Endothelial cell of umbilical vein (primary cell): ENCODE measurements at regions not wholly inside any gene's neighbourhood (a gene's known extent, or its start where the extent isn't known, plus 50 kb on each side); places are given as distances from the start of the nearest gene placed in this dataset.

ENCODE experiments used
- BruUV-seq: library from RNA; stranded (reverse); fragments of 400-500 nt; replicated peaks from 2 replicates; lab custom pipeline; 2021; lab: Mats Ljungman, UMichigan
- CTCF ChIA-PET: fragments of 300-600, 350-600 bp; sonication (Branson Sonifier 250); formaldehyde crosslinking; loops from one replicate; lab custom pipeline; 2021; ENCODE audit warnings: antibody characterized with exemption, inconsistent platforms; lab: Charles Lee
- POLR2A ChIA-PET: fragments of 300-600, 350-600 bp; sonication (Branson Sonifier 250); formaldehyde crosslinking; loops from one replicate; lab custom pipeline; 2021; ENCODE audit warnings: antibody characterized with exemption, inconsistent platforms; lab: Charles Lee
- DNase-seq: peaks from one replicate; pipeline ENCODE4 v3.0.0-alpha.2; 2011; ENCODE audit warnings: low read depth, low spot score
- FAIRE-seq: peaks from 2 replicates; lab custom pipeline; 2011; peaks lifted over from hg19 to GRCh38; lab: Jason Lieb, UNC
- H2AFZ ChIP-seq: 2 replicates; pipeline ENCODE4 v1.6.0; 2012; ENCODE audit warnings: low read depth, low read length, control low read depth, inconsistent platforms
- H3K27ac ChIP-seq: 2 replicates; pipeline ENCODE4 v1.5.1; 2011; ENCODE audit warnings: low read depth, mild to moderate bottlenecking, control low read depth, low read length, moderate library complexity; ENCODE audit not compliant: insufficient read depth
- H3K27me3 ChIP-seq, 2 experiments: 2 replicates each; pipeline versions ENCODE4 v1.6.0 to v1.6.1; 2011; ENCODE audit warnings: low read length in 2 of 2, mixed read lengths in 1 of 2; ENCODE audit not compliant: control insufficient read depth in 2 of 2, insufficient read depth in 2 of 2
- H3K36me3 ChIP-seq, 2 experiments: 2 replicates in 1 of 2; 3 replicates in 1 of 2; pipeline ENCODE4 v1.5.1; 2011; ENCODE audit warnings: low read length in 2 of 2, mild to moderate bottlenecking in 1 of 2, moderate library complexity in 1 of 2; ENCODE audit not compliant: control insufficient read depth in 2 of 2, insufficient read depth in 2 of 2; ENCODE audit errors: extremely low read depth in 1 of 2
- H3K4me1 ChIP-seq: 3 replicates; pipeline ENCODE4 v1.5.1; 2011; ENCODE audit warnings: mild to moderate bottlenecking, low read length; ENCODE audit not compliant: control insufficient read depth, insufficient read depth; ENCODE audit errors: extremely low read depth
- H3K4me2 ChIP-seq: 2 replicates; pipeline ENCODE4 v1.6.1; 2011; ENCODE audit warnings: low read length, control low read depth, mixed read lengths; ENCODE audit not compliant: insufficient read depth
- H3K4me3 ChIP-seq, 3 experiments: fragments of 200-600 bp in 1 of 3; sonication (generic), shearing (Covaris generic) in 1 of 3; replicated peaks in 1 of 3; 2 replicates each; pipeline ENCODE4 v1.5.1; 2011 to 2016; ENCODE audit warnings: control low read depth in 3 of 3, low read length in 3 of 3, mild to moderate bottlenecking in 2 of 3, inconsistent platforms in 1 of 3, low read depth in 1 of 3, moderate library complexity in 1 of 3; ENCODE audit not compliant: insufficient read depth in 1 of 3
- H3K79me2 ChIP-seq: 2 replicates; pipeline ENCODE4 v1.6.0; 2012; ENCODE audit warnings: low read length, inconsistent platforms; ENCODE audit not compliant: control insufficient read depth, insufficient read depth
- H3K9ac ChIP-seq: replicated peaks from 2 replicates; pipeline ENCODE3; 2011; ENCODE audit warnings: low read length, control low read depth; ENCODE audit not compliant: insufficient read depth; ENCODE audit errors: extremely low read depth
- H3K9me1 ChIP-seq: replicated peaks from 3 replicates; pipeline ENCODE4 v1.6.0; 2011; ENCODE audit warnings: mild to moderate bottlenecking, low read length; ENCODE audit not compliant: control insufficient read depth, insufficient read depth; ENCODE audit errors: extremely low read depth
- H3K9me3 ChIP-seq: replicated peaks from 2 replicates; pipeline ENCODE4 v1.5.1; 2012; ENCODE audit warnings: low read length, inconsistent platforms; ENCODE audit not compliant: control insufficient read depth, insufficient read depth
- H4K20me1 ChIP-seq: replicated peaks from 2 replicates; pipeline ENCODE3; 2011; ENCODE audit warnings: mild to moderate bottlenecking, low read length; ENCODE audit not compliant: control insufficient read depth, insufficient read depth; ENCODE audit errors: extremely low read depth
- CTCF ChIP-seq, 2 donors: IDR thresholded peaks; 1 replicate in 1 of 2; 2 replicates in 1 of 2; pipeline ENCODE4 v1.5.1; 2011; ENCODE audit warnings: low read length in 2 of 2, mild to moderate bottlenecking in 2 of 2, moderate library complexity in 2 of 2, control low read depth in 1 of 2, inconsistent platforms in 1 of 2, low read depth in 1 of 2; ENCODE audit not compliant: insufficient read depth in 1 of 2; ENCODE audit errors: extremely low read depth in 1 of 2
- GATA2 ChIP-seq: IDR thresholded peaks from 2 replicates; pipeline ENCODE4 v1.7.0; 2011; ENCODE audit warnings: low read depth, mild to moderate bottlenecking, moderate library complexity, mixed read lengths, low read length; ENCODE audit not compliant: insufficient read length, insufficient read depth
- JUN ChIP-seq: IDR thresholded peaks from 2 replicates; pipeline ENCODE4 v1.6.1; 2011; ENCODE audit warnings: borderline replicate concordance, low read depth; ENCODE audit not compliant: insufficient read length, insufficient read depth
- MYC ChIP-seq: IDR thresholded peaks from one replicate; pipeline ENCODE4 v1.6.1; 2011; ENCODE audit warnings: mild to moderate bottlenecking, low read depth, low read length
- POLR2A ChIP-seq: IDR thresholded peaks from 2 replicates; pipeline ENCODE4 v1.6.1; 2012; ENCODE audit warnings: low read depth, mild to moderate bottlenecking, control low read depth, low read length
- POLR2AphosphoS5 ChIP-seq: IDR thresholded peaks from 2 replicates; pipeline ENCODE4 v1.6.1; 2012; ENCODE audit warnings: low read depth, mild to moderate bottlenecking, control low read depth, low read length, moderate library complexity; ENCODE audit not compliant: insufficient read depth
- dilution Hi-C: fragments of 300-500 bp; cut with MboI; formaldehyde crosslinking; loops from one replicate; pipeline ENCODE4 v1.15.0; 2019; ENCODE audit warnings: low sequenced_read_pairs; ENCODE audit not compliant: extremely low pct_ligation_motif_present
- intact Hi-C: fragments of 100-400 bp; cut with micrococcal nuclease; formaldehyde crosslinking; loops from one replicate; pipeline ENCODE4 v1.10.0; 2022
- TF ChIP-seq, protein P1 (sequence below): IDR thresholded peaks from 2 replicates; pipeline ENCODE4 v1.6.1; 2011; ENCODE audit not compliant: insufficient read depth, insufficient read length

DNA sequence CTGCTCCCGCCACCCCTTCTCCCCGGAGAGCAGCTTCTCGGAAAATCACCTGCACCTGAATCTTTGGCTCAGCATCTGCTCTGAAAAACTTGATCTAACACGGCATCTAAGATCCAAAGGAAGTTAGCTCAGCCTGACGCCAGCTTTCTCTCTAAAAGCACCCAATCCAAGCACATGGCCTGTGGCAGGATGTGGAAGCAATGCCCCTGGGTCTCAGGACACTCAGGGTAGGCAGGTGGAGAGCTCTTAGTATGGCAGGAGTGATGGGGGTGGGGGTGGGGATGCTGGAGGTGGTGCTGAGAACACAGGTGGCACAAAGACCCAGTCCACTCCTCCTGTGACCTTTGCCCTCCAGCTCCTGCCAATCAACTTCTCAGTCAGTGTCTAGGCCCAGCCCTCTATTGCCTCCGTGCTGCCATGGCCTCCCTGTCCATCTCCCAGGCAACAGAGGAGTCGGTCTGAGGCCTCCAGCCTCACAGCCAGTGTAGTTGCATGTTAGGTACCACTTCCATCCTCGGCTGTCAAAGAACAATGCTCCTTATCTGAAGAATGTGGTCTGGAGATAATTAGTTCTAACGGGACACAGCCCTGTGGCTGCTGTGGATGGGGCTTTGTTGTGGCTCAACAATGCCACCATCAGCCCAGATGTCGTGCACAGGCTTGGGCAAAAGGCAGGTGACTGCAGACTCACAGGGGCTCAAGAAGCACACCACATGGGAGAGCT is 180.0 kb upstream of the C14orf180 start:
- peaks cover 0 to 1% of the 10 kb centered on the region in 2 experiments for H3K27me3 ChIP-seq
- no peaks in the 10 kb centered on the region for H3K36me3 ChIP-seq
- CTCF ChIA-PET, result interaction anchor here (0.6 to 0.7 kb wide), 2 partner anchors 165 to 225 kb away, joined by 3 read pairs; no protein-coding TSS in a partner anchor
- no peaks in the 10 kb centered on the region for H3K9me1 ChIP-seq
- no peaks in the 10 kb centered on the region for H3K4me1 ChIP-seq
- H3K9me3 ChIP-seq, result no peaks in the 10 kb centered on the region
- TF ChIP-seq CTCF (IDR thresholded peaks at IDR 0.05; ENCODE audit: extremely low read depth in 1 of 2, insufficient read depth in 1 of 2, low read depth in 1 of 2, low read length in 2 of 2) (no peak), GATA2 (no peak), JUN (no peak), POLR2A (no peak), MYC (no peak), POLR2AphosphoS5 (no peak)
- TF ChIP-seq, protein P1, sequence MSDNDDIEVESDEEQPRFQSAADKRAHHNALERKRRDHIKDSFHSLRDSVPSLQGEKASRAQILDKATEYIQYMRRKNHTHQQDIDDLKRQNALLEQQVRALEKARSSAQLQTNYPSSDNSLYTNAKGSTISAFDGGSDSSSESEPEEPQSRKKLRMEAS, result no peak
- FAIRE-seq (no peak), DNase-seq (no peak)
- H4K20me1 ChIP-seq, result no peaks in the 10 kb centered on the region
- no peak overlapping the region for H2AFZ ChIP-seq
- H3K4me3 ChIP-seq, result no peak overlapping the region
- dilution Hi-C loops, result no loop called here
- no peak overlapping the region for H3K27ac ChIP-seq
- no peak overlapping the region for H3K9ac ChIP-seq
- POLR2A ChIA-PET, result no interaction called here
- intact Hi-C loops, result no loop called here
- H3K4me2 ChIP-seq, result no peak overlapping the region
- no TSS peak for BruUV-seq
- H3K79me2 ChIP-seq, result no peaks in the 10 kb centered on the region
